ENCODE measurements at regions not wholly inside any gene's neighbourhood (a gene's known extent, or its start where the extent isn't known, plus 50 kb on each side); places are given as distances from the start of the nearest gene placed in this dataset.

- no peaks in the 10 kb centered on the region for H3K4me1 ChIP-seq (ENCODE audit: control insufficient read depth in 1 of 2, insufficient read depth in 2 of 2, low read length in 2 of 2)
- no peak overlapping the region for H3K27ac ChIP-seq (ENCODE audit: low read depth, low read length)
- no peak overlapping the region for H3K4me3 ChIP-seq (replicated peaks in 1 of 2; ENCODE audit: low read depth in 1 of 2, low read length in 2 of 2)
- no peaks in the 10 kb centered on the region for H3K9me2 ChIP-seq (ENCODE audit: insufficient read depth)
- ChIA-PET RAD21 (ENCODE audit: low non-redundant PET in 1 of 2, low total read pairs in 2 of 2, uncharacterized antibody in 2 of 2, unreplicated experiment in 2 of 2) (no interaction called here), POLR2A (no interaction called here), CTCF (no interaction called here)
- H3K79me2 ChIP-seq (ENCODE audit: insufficient read depth, low read length): no peaks in the 10 kb centered on the region
- DNase-seq (ENCODE audit: low read depth, low spot score): no peak
- no peaks in the 10 kb centered on the region for H3K27me3 ChIP-seq (ENCODE audit: insufficient read depth, low read length)
- no peak overlapping the region for H3K4me2 ChIP-seq (ENCODE audit: low read length)
- H3K9ac ChIP-seq (ENCODE audit: low read length): no peak overlapping the region
- no peak for ATAC-seq
- intact Hi-C loops (cut with micrococcal nuclease): no loop called here
- H3K36me3 ChIP-seq (ENCODE audit: control insufficient read depth in 1 of 2, insufficient read depth in 2 of 2, low read length in 2 of 2): no peaks in the 10 kb centered on the region
- TF ChIP-seq EZH2 (IDR thresholded peaks at IDR 0.05) (no peak), ELF1 (IDR thresholded peaks at IDR 0.05; ENCODE audit: borderline replicate concordance, low read depth) (no peak), ZFX (IDR thresholded peaks at IDR 0.05) (no peak)
- no peak overlapping the region for H2AFZ ChIP-seq (ENCODE audit: low read depth, low read length, poor library complexity, severe bottlenecking)
- H4K20me1 ChIP-seq (ENCODE audit: insufficient read depth): no peaks in the 10 kb centered on the region
- BruUV-seq (replicated peaks): no TSS peak
- H3K9me3 ChIP-seq (ENCODE audit: control insufficient read depth in 1 of 2, insufficient read depth in 1 of 2, low read depth in 1 of 2, low read length in 2 of 2): no peaks in the 10 kb centered on the region; a peak in 1 of 4 replicates
These were observed 90.2 kb upstream of the CSNK1A1L start for GRCh38 chr13:37195621-37196020.

GRCh38 chr13:37194428-37194861, 89.0 kb upstream of the CSNK1A1L start:
- Histone ChIP-seq H3K9ac (ENCODE audit: low read length) (no peak overlapping the region), H3K4me2 (ENCODE audit: low read length) (no peak overlapping the region), H3K4me1 (ENCODE audit: control insufficient read depth in 1 of 2, insufficient read depth in 2 of 2, low read length in 2 of 2) (no peaks in the 10 kb centered on the region), H3K27ac (ENCODE audit: low read depth, low read length) (no peak overlapping the region), H3K9me3 (ENCODE audit: control insufficient read depth in 1 of 2, insufficient read depth in 1 of 2, low read depth in 1 of 2, low read length in 2 of 2) (peaks cover 0 to 3% of the 10 kb centered on the region in 2 experiments; a peak in 1 of 4 replicates), H4K20me1 (ENCODE audit: insufficient read depth) (no peaks in the 10 kb centered on the region), H3K27me3 (ENCODE audit: insufficient read depth, low read length) (no peaks in the 10 kb centered on the region), H3K36me3 (ENCODE audit: control insufficient read depth in 1 of 2, insufficient read depth in 2 of 2, low read length in 2 of 2) (no peaks in the 10 kb centered on the region), H3K79me2 (ENCODE audit: insufficient read depth, low read length) (no peaks in the 10 kb centered on the region), H2AFZ (ENCODE audit: low read depth, low read length, poor library complexity, severe bottlenecking) (no peak overlapping the region), H3K4me3 (replicated peaks in 1 of 2; ENCODE audit: low read depth in 1 of 2, low read length in 2 of 2) (no peak overlapping the region), H3K9me2 (ENCODE audit: insufficient read depth) (no peaks in the 10 kb centered on the region)
- RAD21 ChIA-PET (ENCODE audit: low non-redundant PET in 1 of 2, low total read pairs in 2 of 2, uncharacterized antibody in 2 of 2, unreplicated experiment in 2 of 2): no interaction called here
- ATAC-seq (no peak), DNase-seq (ENCODE audit: low read depth, low spot score) (no peak)
- TF ChIP-seq ZNF274 (IDR thresholded peaks at IDR 0.05; ENCODE audit: low read depth, low read length): no peak
- TF ChIP-seq SIN3A (IDR thresholded peaks at IDR 0.05; ENCODE audit: low read depth): no peak
- no peak for TF ChIP-seq SP1 (IDR thresholded peaks at IDR 0.05; ENCODE audit: low read depth)
- TF ChIP-seq ELF1 (IDR thresholded peaks at IDR 0.05; ENCODE audit: borderline replicate concordance, low read depth): no peak
- TF ChIP-seq POLR2AphosphoS5 (IDR thresholded peaks at IDR 0.05; ENCODE audit: low read depth, low read length): no peak
- TF ChIP-seq TCF7L2 (IDR thresholded peaks at IDR 0.05; ENCODE audit: borderline replicate concordance, extremely low read depth, insufficient read depth, insufficient read length): no peak
- TF ChIP-seq POLR2A (IDR thresholded peaks at IDR 0.05; ENCODE audit: borderline replicate concordance, extremely low read depth, insufficient read depth, insufficient read length): no peak
- no TSS peak for BruUV-seq (replicated peaks)
- POLR2A ChIA-PET: no interaction called here
- intact Hi-C loops (cut with micrococcal nuclease): no loop called here
- CTCF ChIA-PET: no interaction called here

All from HCT116 (cell line).